B cell (primary cell): ENCODE measurements at regions not wholly inside any gene's neighbourhood (a gene's known extent, or its start where the extent isn't known, plus 50 kb on each side); places are given as distances from the start of the nearest gene placed in this dataset.

Experiments used
- ATAC-seq: fragments of 200-7000 bp; cut with Tn5 transposase; one replicate; pipeline ENCODE4 v1.10.0; 2021; ENCODE audit warnings: low read depth, mild to moderate bottlenecking, moderate number of reproducible peaks, moderate library complexity
- CTCF ChIA-PET: fragments of 350-600 bp; sonication (Branson Sonifier 250); formaldehyde crosslinking; loops from one replicate; lab custom pipeline; 2021; ENCODE audit warnings: antibody characterized with exemption, inconsistent platforms; lab: Charles Lee
- POLR2A ChIA-PET: fragments of 350-600 bp; sonication (Branson Sonifier 250); formaldehyde crosslinking; loops from one replicate; lab custom pipeline; 2021; ENCODE audit warnings: antibody characterized with exemption; lab: Charles Lee
- DNase-seq: peaks from one replicate; pipeline ENCODE4 v3.0.0; 2013
- H2AFZ ChIP-seq: 2 replicates; pipeline ENCODE4 v1.6.1; 2012; ENCODE audit warnings: mild to moderate bottlenecking, low read depth, low read length; ENCODE audit not compliant: insufficient read depth, poor library complexity, severe bottlenecking
- H3K27ac ChIP-seq, 2 donors: 1 replicate in 1 of 2; 2 replicates in 1 of 2; pipeline ENCODE4 v1.5.1; 2012 to 2013; ENCODE audit warnings: low read length in 2 of 2, mild to moderate bottlenecking in 2 of 2, moderate library complexity in 1 of 2
- H3K27me3 ChIP-seq, 4 experiments: fragments of 200-600 bp in 1 of 4; sonication (generic) in 1 of 4; replicated peaks in 1 of 4; 1 replicate in 2 of 4; 2 replicates in 2 of 4; pipeline versions ENCODE4 v1.6.1 to v1.7.0; 2013 to 2016; ENCODE audit warnings: low read length in 3 of 4, mild to moderate bottlenecking in 2 of 4, mixed read lengths in 1 of 4, moderate library complexity in 1 of 4; ENCODE audit not compliant: insufficient read depth in 4 of 4, control insufficient read depth in 3 of 4; ENCODE audit errors: control extremely low read depth in 1 of 4
- H3K36me3 ChIP-seq, 2 experiments: replicated peaks in 1 of 2; 1 replicate in 1 of 2; 2 replicates in 1 of 2; pipeline versions ENCODE4 v1.6.1 to v1.7.1; 2013; ENCODE audit warnings: low read length in 1 of 2; ENCODE audit not compliant: insufficient read depth in 2 of 2, control insufficient read depth in 1 of 2; ENCODE audit errors: control extremely low read depth in 1 of 2, extremely low read depth in 1 of 2
- H3K4me1 ChIP-seq, 2 donors: fragments of 200-600 bp in 1 of 2; sonication (generic) in 1 of 2; 1 replicate in 1 of 2; 2 replicates in 1 of 2; pipeline versions ENCODE4 v1.5.1 to v1.6.1; 2013 to 2017; ENCODE audit warnings: low read length in 2 of 2; ENCODE audit not compliant: control insufficient read depth in 2 of 2, insufficient read depth in 2 of 2
- H3K4me2 ChIP-seq: replicated peaks from 2 replicates; pipeline ENCODE3; 2012; ENCODE audit warnings: mild to moderate bottlenecking, low read depth, low read length; ENCODE audit not compliant: poor library complexity, severe bottlenecking
- H3K4me3 ChIP-seq, 5 experiments: fragments of 200-600 bp in 1 of 5; sonication (generic) in 1 of 5; 1 replicate in 3 of 5; 2 replicates in 2 of 5; pipeline versions ENCODE4 v1.5.1 to v1.7.0; 2011 to 2016; ENCODE audit warnings: low read length in 4 of 5, mild to moderate bottlenecking in 4 of 5, low read depth in 2 of 5, control low read depth in 1 of 5, moderate library complexity in 1 of 5; ENCODE audit not compliant: insufficient read depth in 1 of 5; ENCODE audit errors: control extremely low read depth in 1 of 5, extremely low read depth in 1 of 5
- H3K79me2 ChIP-seq: fragments of 200-600 bp; sonication (generic); one replicate; pipeline ENCODE4 v1.6.0; 2016; ENCODE audit warnings: low read length; ENCODE audit not compliant: control insufficient read depth, insufficient read depth
- H3K9ac ChIP-seq: fragments of 200-600 bp; sonication (generic); 2 replicates; pipeline ENCODE4 v1.6.1; 2017; ENCODE audit warnings: mild to moderate bottlenecking, low read length, moderate library complexity
- H3K9me3 ChIP-seq, 3 donors: one replicate each; pipeline versions ENCODE4 v1.6.1 to v1.7.1; 2013; ENCODE audit warnings: low read length in 2 of 3; ENCODE audit not compliant: control insufficient read depth in 2 of 3, insufficient read depth in 1 of 3; ENCODE audit errors: control extremely low read depth in 1 of 3
- H4K20me1 ChIP-seq: 2 replicates; pipeline ENCODE4 v1.6.0; 2012; ENCODE audit warnings: mild to moderate bottlenecking, low read length; ENCODE audit not compliant: insufficient read depth, control insufficient read depth, poor library complexity, severe bottlenecking
- H3K27ac Mint-ChIP-seq: one replicate; pipeline ENCODE4 v1.8.0; 2021; ENCODE audit warnings: mixed read lengths
- H3K27me3 Mint-ChIP-seq: one replicate; pipeline ENCODE4 v1.8.0; 2021; ENCODE audit warnings: mixed read lengths
- H3K4me1 Mint-ChIP-seq: one replicate; pipeline ENCODE4 v1.8.0; 2021; ENCODE audit warnings: mixed read lengths
- H3K4me3 Mint-ChIP-seq: one replicate; pipeline ENCODE4 v1.8.0; 2021; ENCODE audit warnings: mixed read lengths
- H3K9me3 Mint-ChIP-seq: one replicate; pipeline ENCODE4 v1.8.0; 2022; ENCODE audit warnings: mixed read lengths; ENCODE audit not compliant: insufficient read depth
- EZH2 ChIP-seq: IDR thresholded peaks from 2 replicates; pipeline ENCODE4 v1.6.1; 2012; ENCODE audit warnings: borderline replicate concordance, low read depth, mild to moderate bottlenecking, moderate library complexity, low read length; ENCODE audit not compliant: insufficient read depth, poor library complexity, severe bottlenecking
- WGBS: methylation state at CpG from one replicate; pipeline ENCODE4 v1.1.5; 2013; ENCODE audit warnings: missing lambda C conversion rate; ENCODE audit not compliant: insufficient coverage; 5-methylcytosine and 5-hydroxymethylcytosine counted together
- intact Hi-C: fragments of 100-400 bp; cut with micrococcal nuclease; formaldehyde crosslinking; loops from one replicate; pipeline ENCODE4 v1.10.0; 2022
- TF ChIP-seq, protein P1 (sequence below): fragments of 200-600 bp; IDR thresholded peaks from one replicate; pipeline ENCODE4 v1.8.0; 2022; ENCODE audit warnings: antibody characterized with exemption, mild to moderate bottlenecking

- no peak overlapping the region for H3K4me3 ChIP-seq
- Mint-ChIP-seq H3K27me3 (no peaks in the 10 kb centered on the region), H3K27ac (no peak overlapping the region), H3K4me3 (no peak overlapping the region), H3K9me3 (no peaks in the 10 kb centered on the region), H3K4me1 (no peaks in the 10 kb centered on the region)
- no peaks in the 10 kb centered on the region for H3K9me3 ChIP-seq
- H3K4me1 ChIP-seq: no peaks in the 10 kb centered on the region
- no peak overlapping the region for H2AFZ ChIP-seq
- no peak for TF ChIP-seq EZH2
- TF ChIP-seq, protein P1, sequence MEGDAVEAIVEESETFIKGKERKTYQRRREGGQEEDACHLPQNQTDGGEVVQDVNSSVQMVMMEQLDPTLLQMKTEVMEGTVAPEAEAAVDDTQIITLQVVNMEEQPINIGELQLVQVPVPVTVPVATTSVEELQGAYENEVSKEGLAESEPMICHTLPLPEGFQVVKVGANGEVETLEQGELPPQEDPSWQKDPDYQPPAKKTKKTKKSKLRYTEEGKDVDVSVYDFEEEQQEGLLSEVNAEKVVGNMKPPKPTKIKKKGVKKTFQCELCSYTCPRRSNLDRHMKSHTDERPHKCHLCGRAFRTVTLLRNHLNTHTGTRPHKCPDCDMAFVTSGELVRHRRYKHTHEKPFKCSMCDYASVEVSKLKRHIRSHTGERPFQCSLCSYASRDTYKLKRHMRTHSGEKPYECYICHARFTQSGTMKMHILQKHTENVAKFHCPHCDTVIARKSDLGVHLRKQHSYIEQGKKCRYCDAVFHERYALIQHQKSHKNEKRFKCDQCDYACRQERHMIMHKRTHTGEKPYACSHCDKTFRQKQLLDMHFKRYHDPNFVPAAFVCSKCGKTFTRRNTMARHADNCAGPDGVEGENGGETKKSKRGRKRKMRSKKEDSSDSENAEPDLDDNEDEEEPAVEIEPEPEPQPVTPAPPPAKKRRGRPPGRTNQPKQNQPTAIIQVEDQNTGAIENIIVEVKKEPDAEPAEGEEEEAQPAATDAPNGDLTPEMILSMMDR: no peak
- no peaks in the 10 kb centered on the region for H4K20me1 ChIP-seq
- no peaks in the 10 kb centered on the region for H3K27me3 ChIP-seq
- no peak overlapping the region for H3K27ac ChIP-seq
- no peak overlapping the region for H3K9ac ChIP-seq
- WGBS: no CpG with 5 or more reads among the region's 1 CpG
- no peak overlapping the region for H3K4me2 ChIP-seq
- DNase-seq (no peak), ATAC-seq (no peak)
- POLR2A ChIA-PET: no interaction called here
- CTCF ChIA-PET: no interaction called here
- no peaks in the 10 kb centered on the region for H3K36me3 ChIP-seq
- H3K79me2 ChIP-seq: no peaks in the 10 kb centered on the region
- intact Hi-C loops: no loop called here
Measured at GRCh38 chr9:78896479-78896878, 599.6 kb downstream of the PSAT1 start.

- Histone ChIP-seq H3K79me2 (no peaks in the 10 kb centered on the region), H4K20me1 (no peaks in the 10 kb centered on the region), H3K4me2 (no peak overlapping the region), H3K36me3 (no peaks in the 10 kb centered on the region), H3K9ac (no peak overlapping the region), H3K27ac (no peak overlapping the region), H3K27me3 (no peaks in the 10 kb centered on the region), H2AFZ (no peak overlapping the region), H3K4me3 (no peak overlapping the region), H3K4me1 (no peaks in the 10 kb centered on the region), H3K9me3 (no peaks in the 10 kb centered on the region)
- no peak for TF ChIP-seq EZH2
- TF ChIP-seq, protein P1: no peak
- no peaks in the 10 kb centered on the region for H3K9me3 Mint-ChIP-seq
- ChIA-PET CTCF (no interaction called here), POLR2A (no interaction called here)
- intact Hi-C loops: no loop called here
- H3K27ac Mint-ChIP-seq: no peak overlapping the region
- no CpG with 5 or more reads among the region's 1 CpG for WGBS
- no peak overlapping the region for H3K4me3 Mint-ChIP-seq
- DNase-seq: no peak
- H3K4me1 Mint-ChIP-seq: no peaks in the 10 kb centered on the region
- H3K27me3 Mint-ChIP-seq: no peaks in the 10 kb centered on the region
- ATAC-seq: no peak
Measured at GRCh38 chr9:78898234-78898633, 601.3 kb downstream of the PSAT1 start.
